Tibial artery (tissue), 4 donors: ENCODE measurements at regions not wholly inside any gene's neighbourhood (a gene's known extent, or its start where the extent isn't known, plus 50 kb on each side); places are given as distances from the start of the nearest gene placed in this dataset.

ENCODE experiments used
- DNase-seq, 2 donors: peaks; one replicate each; pipeline ENCODE4 v3.0.0-alpha.2; 2019
- H3K27ac ChIP-seq, 2 donors: fragments of 200-600 bp; sonication (generic) in 1 of 2; 1 replicate in 1 of 2; 2 replicates in 1 of 2; pipeline ENCODE4 v1.5.1; 2018 to 2019; ENCODE audit warnings: mild to moderate bottlenecking in 1 of 2
- H3K27me3 ChIP-seq, 2 donors: fragments of 200-600 bp; sonication (generic) in 1 of 2; one replicate each; pipeline versions ENCODE4 v1.5.1 to v1.6.0; 2016 to 2019
- H3K36me3 ChIP-seq, 3 donors: fragments of 200-600 bp; sonication (generic) in 2 of 3; one replicate each; pipeline ENCODE4 v1.5.1; 2016 to 2019; ENCODE audit warnings: mild to moderate bottlenecking in 2 of 3
- H3K4me1 ChIP-seq, 4 donors: fragments of 200-600 bp; sonication (generic) in 2 of 4; 1 replicate in 3 of 4; 2 replicates in 1 of 4; pipeline ENCODE4 v1.5.1; 2016 to 2019
- H3K4me3 ChIP-seq, 2 donors: fragments of 200-600 bp; sonication (generic) in 1 of 2; 1 replicate in 1 of 2; 2 replicates in 1 of 2; pipeline ENCODE4 v1.5.1; 2018 to 2019; ENCODE audit warnings: mild to moderate bottlenecking in 2 of 2
- H3K9me3 ChIP-seq, 3 donors: fragments of 200-600 bp; sonication (generic) in 1 of 3; one replicate each; pipeline ENCODE4 v1.5.1; 2016 to 2019
- intact Hi-C: fragments of 100-400 bp; cut with DNase I; formaldehyde crosslinking; loops from one replicate; pipeline ENCODE4 v1.15.0; 2023; ENCODE audit warnings: low total_unique reads
- TF ChIP-seq, protein P1 (sequence below), 2 experiments: fragments of 200-600 bp in 1 of 2; fragments of 450-650 bp in 1 of 2; IDR thresholded peaks; one replicate each; pipeline ENCODE4 v1.5.1; 2017 to 2019; ENCODE audit warnings: antibody characterized with exemption in 2 of 2, mild to moderate bottlenecking in 1 of 2, moderate library complexity in 1 of 2

DNA sequence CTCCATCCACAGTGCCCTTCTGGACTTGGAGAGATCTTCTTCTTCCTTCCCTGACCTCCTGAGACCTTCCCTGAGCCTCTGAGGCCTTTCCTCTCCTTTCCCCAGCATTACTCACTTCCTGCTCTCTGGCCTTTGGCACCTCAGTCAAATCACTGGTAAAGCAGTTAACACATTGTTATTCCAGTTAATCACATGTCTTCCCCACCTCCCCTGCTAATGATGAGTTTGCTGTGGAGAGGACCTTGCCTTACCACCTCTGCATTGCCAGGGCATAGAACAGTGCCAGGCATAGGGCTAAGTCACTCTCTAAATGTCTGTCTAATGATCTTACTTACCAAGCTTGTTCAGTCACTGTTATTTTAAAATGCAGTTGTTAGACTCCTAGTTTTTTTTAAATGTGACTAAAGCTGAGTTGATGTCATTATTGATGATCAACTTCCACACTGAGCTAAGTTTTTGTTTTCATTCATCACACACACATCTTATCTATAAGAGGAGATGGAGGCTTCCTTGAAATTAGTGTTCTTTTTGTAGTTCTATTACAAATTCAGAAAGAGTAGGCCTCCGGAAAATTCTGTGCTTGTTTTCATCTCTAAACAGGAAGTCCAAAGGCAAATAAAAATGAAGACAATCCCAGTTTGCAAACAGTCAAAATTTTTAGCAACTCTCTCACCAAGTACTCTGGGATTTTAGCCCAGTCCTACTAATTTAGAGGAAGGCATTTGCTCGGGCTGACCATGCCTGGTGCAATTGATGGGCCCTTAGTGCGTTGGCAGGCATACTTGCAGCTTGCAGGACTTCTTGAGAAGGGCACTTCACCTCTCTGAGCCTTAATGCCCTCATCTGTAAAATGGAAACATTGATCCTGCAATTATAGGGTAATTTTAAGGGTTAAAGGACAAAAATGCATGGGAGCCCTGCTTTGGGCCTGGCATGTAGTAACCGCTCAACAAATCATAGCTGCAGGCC is 113.7 kb upstream of the SPRED2 start:
- TF ChIP-seq, protein P1, sequence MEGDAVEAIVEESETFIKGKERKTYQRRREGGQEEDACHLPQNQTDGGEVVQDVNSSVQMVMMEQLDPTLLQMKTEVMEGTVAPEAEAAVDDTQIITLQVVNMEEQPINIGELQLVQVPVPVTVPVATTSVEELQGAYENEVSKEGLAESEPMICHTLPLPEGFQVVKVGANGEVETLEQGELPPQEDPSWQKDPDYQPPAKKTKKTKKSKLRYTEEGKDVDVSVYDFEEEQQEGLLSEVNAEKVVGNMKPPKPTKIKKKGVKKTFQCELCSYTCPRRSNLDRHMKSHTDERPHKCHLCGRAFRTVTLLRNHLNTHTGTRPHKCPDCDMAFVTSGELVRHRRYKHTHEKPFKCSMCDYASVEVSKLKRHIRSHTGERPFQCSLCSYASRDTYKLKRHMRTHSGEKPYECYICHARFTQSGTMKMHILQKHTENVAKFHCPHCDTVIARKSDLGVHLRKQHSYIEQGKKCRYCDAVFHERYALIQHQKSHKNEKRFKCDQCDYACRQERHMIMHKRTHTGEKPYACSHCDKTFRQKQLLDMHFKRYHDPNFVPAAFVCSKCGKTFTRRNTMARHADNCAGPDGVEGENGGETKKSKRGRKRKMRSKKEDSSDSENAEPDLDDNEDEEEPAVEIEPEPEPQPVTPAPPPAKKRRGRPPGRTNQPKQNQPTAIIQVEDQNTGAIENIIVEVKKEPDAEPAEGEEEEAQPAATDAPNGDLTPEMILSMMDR (IDR thresholded peaks at IDR 0.05) = no peak
- intact Hi-C loops = no loop called here
- Histone ChIP-seq H3K4me3 (no peak overlapping the region), H3K27ac (no peak overlapping the region), H3K9me3 (no peaks in the 10 kb centered on the region), H3K36me3 (no peaks in the 10 kb centered on the region), H3K27me3 (no peaks in the 10 kb centered on the region), H3K4me1 (peaks cover 0 to 5% (median 0%) of the 10 kb centered on the region in 4 donors)
- DNase-seq = peak in 1 of 2 donors; percentile 15

DNA sequence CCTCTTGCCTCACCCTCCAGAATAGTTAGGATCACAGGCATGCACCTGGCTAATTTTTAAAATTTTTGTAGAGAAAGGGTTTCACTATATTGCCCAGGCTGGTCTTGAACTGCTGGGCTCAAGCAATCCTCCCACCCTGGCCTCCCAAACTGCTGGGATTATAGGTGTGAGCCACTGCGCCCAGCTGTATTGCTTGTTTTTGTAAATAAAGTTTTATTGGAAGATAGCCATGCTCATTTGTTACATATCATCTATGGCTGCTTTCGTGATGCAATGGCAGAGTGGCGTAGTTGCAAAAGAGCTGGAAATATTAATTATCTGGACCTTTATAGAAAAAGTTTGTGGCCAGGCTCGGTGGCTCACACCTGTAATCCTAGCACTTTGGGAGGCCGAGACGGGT is 109.4 kb upstream of the SPRED2 start:
- TF ChIP-seq, protein P1 (IDR thresholded peaks at IDR 0.05) = no peak
- no peaks in the 10 kb centered on the region for H3K9me3 ChIP-seq
- no peak for DNase-seq
- H3K4me3 ChIP-seq = no peak overlapping the region
- intact Hi-C loops = no loop called here
- no peak overlapping the region for H3K27ac ChIP-seq
- no peaks in the 10 kb centered on the region for H3K36me3 ChIP-seq
- H3K27me3 ChIP-seq = no peaks in the 10 kb centered on the region
- H3K4me1 ChIP-seq = peaks cover 0 to 5% (median 0%) of the 10 kb centered on the region in 4 donors

DNA sequence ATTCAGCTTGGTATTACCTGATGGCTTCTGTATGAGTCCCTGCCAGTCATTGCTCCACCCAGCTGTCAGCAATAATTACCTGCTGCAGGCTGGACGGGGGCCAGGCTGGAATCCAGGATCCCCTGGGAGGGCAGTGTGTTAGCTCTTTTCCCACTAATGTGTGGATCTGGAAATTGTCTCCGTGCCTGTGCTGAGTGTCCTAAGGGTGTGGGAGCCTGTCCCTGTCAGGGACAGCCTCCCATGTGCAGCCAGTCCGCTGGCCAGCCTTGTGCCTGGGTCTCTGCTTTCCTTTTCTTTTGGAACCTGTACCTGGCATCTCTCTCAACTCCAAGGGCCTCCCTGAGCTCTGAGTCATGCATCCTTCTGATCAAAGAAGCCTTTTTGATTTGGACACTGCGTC is 107.2 kb upstream of the SPRED2 start:
- DNase-seq = no peak
- no peaks in the 10 kb centered on the region for H3K27me3 ChIP-seq
- intact Hi-C loops = no loop called here
- H3K27ac ChIP-seq = no peak overlapping the region
- H3K9me3 ChIP-seq = no peaks in the 10 kb centered on the region
- no peaks in the 10 kb centered on the region for H3K4me1 ChIP-seq
- no peak overlapping the region for H3K4me3 ChIP-seq
- TF ChIP-seq, protein P1 (IDR thresholded peaks at IDR 0.05) = no peak
- no peaks in the 10 kb centered on the region for H3K36me3 ChIP-seq

DNA sequence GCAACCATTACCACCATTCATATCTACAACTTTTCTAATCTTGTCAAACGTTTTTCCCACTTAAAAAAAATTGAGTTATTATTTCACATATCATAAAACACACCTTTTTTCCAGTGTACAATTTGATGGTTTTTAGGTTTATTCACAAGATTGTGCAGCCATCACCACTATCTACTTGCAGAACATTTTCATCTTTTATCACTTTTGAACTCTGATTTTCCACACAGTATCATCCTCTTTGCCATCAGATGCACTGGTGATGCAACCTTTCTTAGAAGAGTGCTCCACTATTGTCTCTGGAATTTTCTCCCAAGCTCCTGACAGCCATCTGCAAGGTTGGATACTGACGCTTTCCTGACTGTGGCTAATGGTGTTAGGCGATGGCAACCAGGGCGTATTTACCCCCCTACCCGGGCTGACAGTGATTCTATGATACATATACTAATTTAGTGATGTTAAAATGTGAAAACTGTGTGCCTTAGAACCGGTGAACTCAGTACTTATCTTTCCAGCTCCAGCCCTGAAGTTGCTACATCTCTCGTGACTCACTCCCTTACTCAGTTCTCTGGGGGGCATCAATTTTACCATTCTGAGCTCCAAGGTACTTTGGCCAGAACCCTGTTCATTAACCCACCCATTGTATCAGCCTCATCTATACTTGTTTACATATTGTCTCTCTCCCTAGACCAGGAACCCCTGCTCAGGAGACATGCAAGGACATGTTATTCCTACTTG is 105.4 kb upstream of the SPRED2 start:
- no peak for DNase-seq
- TF ChIP-seq, protein P1 (IDR thresholded peaks at IDR 0.05) = no peak
- no peak overlapping the region for H3K27ac ChIP-seq

DNA sequence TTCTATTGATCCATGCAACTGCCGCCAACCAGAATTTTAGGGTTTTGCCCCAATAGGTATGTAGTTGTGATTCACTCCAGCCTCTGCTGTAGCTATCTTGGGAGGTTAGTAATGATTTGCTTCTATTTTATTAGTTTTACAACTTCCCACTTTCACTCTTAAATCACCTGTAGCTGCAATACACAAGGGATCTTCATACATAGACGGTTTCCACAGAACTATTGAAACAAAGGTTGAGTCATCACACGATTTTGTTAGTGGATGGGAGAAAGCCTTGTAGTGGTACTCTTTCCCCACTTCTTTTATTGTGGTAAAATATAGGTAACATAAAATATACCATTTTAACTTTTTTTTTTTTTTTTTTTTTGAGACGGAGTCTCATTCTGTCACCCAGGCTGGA is 104.2 kb upstream of the SPRED2 start:
- Histone ChIP-seq H3K4me3 (no peak overlapping the region), H3K27me3 (no peaks in the 10 kb centered on the region), H3K9me3 (no peaks in the 10 kb centered on the region), H3K36me3 (no peaks in the 10 kb centered on the region), H3K4me1 (no peaks in the 10 kb centered on the region), H3K27ac (no peak overlapping the region)
- intact Hi-C loops = no loop called here
- TF ChIP-seq, protein P1 (IDR thresholded peaks at IDR 0.05) = no peak
- no peak for DNase-seq

More for the DNA sequence above, 105.4 kb upstream of the SPRED2 start:
- H3K36me3 ChIP-seq = no peaks in the 10 kb centered on the region
- H3K9me3 ChIP-seq = no peaks in the 10 kb centered on the region
- H3K4me3 ChIP-seq = no peak overlapping the region
- no peaks in the 10 kb centered on the region for H3K4me1 ChIP-seq
- H3K27me3 ChIP-seq = no peaks in the 10 kb centered on the region
- intact Hi-C loops = no loop called here
